ENCODE measurements at regions not wholly inside any gene's neighbourhood (a gene's known extent, or its start where the extent isn't known, plus 50 kb on each side); places are given as distances from the start of the nearest gene placed in this dataset.
A peak's percentile ranks its signal among the peaks of the same experiment; 100 is the strongest.

- peaks cover 23% of the 10 kb centered on the region for H3K79me2 ChIP-seq (ENCODE audit: control insufficient read depth, insufficient read depth, low read length)
- no peaks in the 10 kb centered on the region for H4K20me1 ChIP-seq (ENCODE audit: control insufficient read depth, insufficient read depth, low read length, poor library complexity, severe bottlenecking)
- H3K9me3 ChIP-seq (ENCODE audit: control extremely low read depth in 1 of 3, control insufficient read depth in 2 of 3, insufficient read depth in 1 of 3, low read length in 2 of 3): peaks cover 0 to 3% (median 0%) of the 10 kb centered on the region in 3 donors
- ChIA-PET CTCF (interaction anchor here (1.0 to 21.3 kb wide), 6 partner anchors 12 to 234 kb away, joined by 3 to 585 read pairs (median 12); no protein-coding TSS in a partner anchor), POLR2A (interaction anchor here (1.2 to 2.8 kb wide), 3 partner anchors 11 to 50 kb away, joined by 4 to 10 read pairs (median 4); no protein-coding TSS in a partner anchor)
- H3K4me1 Mint-ChIP-seq: peaks cover 76% of the 10 kb centered on the region
- no peak for TF ChIP-seq CTCF (IDR thresholded peaks at IDR 0.05)
- no peak for TF ChIP-seq EZH2 (IDR thresholded peaks at IDR 0.05; ENCODE audit: borderline replicate concordance, insufficient read depth, low read depth, low read length, poor library complexity, severe bottlenecking)
- H3K4me2 ChIP-seq (replicated peaks; ENCODE audit: low read depth, low read length, poor library complexity, severe bottlenecking): peak overlapping the region; percentile 34
- no peak overlapping the region for H2AFZ ChIP-seq (ENCODE audit: insufficient read depth, low read depth, low read length, poor library complexity, severe bottlenecking)
- ATAC-seq (ENCODE audit: low read depth) (no peak), DNase-seq (no peak)
- no peaks in the 10 kb centered on the region for H3K9me3 Mint-ChIP-seq (ENCODE audit: insufficient read depth)
- no peak overlapping the region for H3K9ac ChIP-seq (ENCODE audit: low read length)
- no peak overlapping the region for H3K4me3 ChIP-seq (ENCODE audit: control extremely low read depth in 1 of 5, extremely low read depth in 1 of 5, insufficient read depth in 1 of 5, low read depth in 2 of 5, low read length in 4 of 5)
- peak overlapping the region; percentile 88 for H3K27ac Mint-ChIP-seq
- H3K36me3 ChIP-seq (replicated peaks in 1 of 2; ENCODE audit: control extremely low read depth in 1 of 2, control insufficient read depth in 1 of 2, extremely low read depth in 1 of 2, insufficient read depth in 2 of 2, low read length in 1 of 2): no peaks in the 10 kb centered on the region
- peak overlapping the region; percentile 52 for H3K4me3 Mint-ChIP-seq
- no CpG with 5 or more reads among the region's 2 CpGs for WGBS (ENCODE audit: insufficient coverage)
- intact Hi-C loops (cut with micrococcal nuclease): loop anchor here (5.0 kb wide), 1 partner anchor 207 kb away; no protein-coding TSS in a partner anchor
- H3K27me3 ChIP-seq (replicated peaks in 1 of 4; ENCODE audit: control extremely low read depth in 1 of 4, control insufficient read depth in 3 of 4, insufficient read depth in 4 of 4, low read length in 3 of 4): no peaks in the 10 kb centered on the region
- H3K27ac ChIP-seq (ENCODE audit: low read length in 2 of 2): peak overlapping the region; percentile 97
- no peaks in the 10 kb centered on the region for H3K27me3 Mint-ChIP-seq
- H3K4me1 ChIP-seq (ENCODE audit: control insufficient read depth in 2 of 2, insufficient read depth in 2 of 2, low read length in 2 of 2): peaks cover 74 to 77% of the 10 kb centered on the region in 2 donors
Observed at GRCh38 chr9:109919736-109920408, 139.9 kb downstream of the PALM2AKAP2 start.

All from B cell (primary cell).